Heart left ventricle (tissue), 16 donors: ENCODE measurements at regions not wholly inside any gene's neighbourhood (a gene's known extent, or its start where the extent isn't known, plus 50 kb on each side); places are given as distances from the start of the nearest gene placed in this dataset.

Source experiments
- ATAC-seq, 4 donors: fragments of 200-7000 bp; cut with Tn5 transposase; one replicate each; pipeline ENCODE4 v1.9.1; 2020 to 2022; ENCODE audit warnings: moderate library complexity in 4 of 4, mild to moderate bottlenecking in 3 of 4, moderate number of reproducible peaks in 1 of 4
- DNase-seq, 5 donors: peaks; one replicate each; pipeline ENCODE4 v3.0.0-alpha.2; 2020
- H3K27ac ChIP-seq, 12 donors: fragments of 200-600 bp; sonication (generic) in 4 of 12; one replicate each; pipeline versions ENCODE4 v1.5.0 to v1.8.0; 2016 to 2022; ENCODE audit warnings: mild to moderate bottlenecking in 2 of 12
- H3K27me3 ChIP-seq, 9 donors: fragments of 200-600 bp; sonication (generic) in 2 of 9; one replicate each; pipeline versions ENCODE4 v1.5.1 to v1.8.0; 2016 to 2022; ENCODE audit warnings: mild to moderate bottlenecking in 3 of 9
- H3K36me3 ChIP-seq, 9 donors: fragments of 200-600 bp; sonication (generic) in 2 of 9; one replicate each; pipeline versions ENCODE4 v1.5.0 to v1.8.0; 2018 to 2022; ENCODE audit warnings: mild to moderate bottlenecking in 2 of 9
- H3K4me1 ChIP-seq, 12 donors: fragments of 200-600 bp; sonication (generic) in 4 of 12; one replicate each; pipeline versions ENCODE4 v1.5.0 to v1.8.0; 2016 to 2022; ENCODE audit warnings: mild to moderate bottlenecking in 3 of 12
- H3K4me3 ChIP-seq, 12 donors: fragments of 200-600 bp; sonication (generic) in 4 of 12; one replicate each; pipeline versions ENCODE4 v1.5.0 to v1.8.0; 2017 to 2022; ENCODE audit warnings: mild to moderate bottlenecking in 9 of 12, moderate library complexity in 4 of 12
- H3K9me3 ChIP-seq, 12 donors: fragments of 200-600 bp; sonication (generic) in 4 of 12; one replicate each; pipeline versions ENCODE4 v1.5.0 to v1.8.0; 2016 to 2022; ENCODE audit warnings: mild to moderate bottlenecking in 1 of 12
- CTCF ChIP-seq, 12 donors: fragments of 200-600 bp; sonication (generic) in 4 of 12; IDR thresholded peaks; one replicate each; pipeline versions ENCODE4 v1.5.0 to v1.8.0; 2018 to 2022; ENCODE audit warnings: antibody characterized with exemption in 12 of 12, mild to moderate bottlenecking in 5 of 12
- POLR2A ChIP-seq, 2 donors: fragments of 450-650 bp; IDR thresholded peaks; one replicate each; pipeline ENCODE4 v1.6.1; 2017; ENCODE audit warnings: antibody characterized with exemption in 2 of 2, mild to moderate bottlenecking in 2 of 2, moderate library complexity in 2 of 2
- WGBS, 4 donors: extraction: QIAGEN DNeasy Blood & Tissue Kit in 2 of 4; methylation state at CpG; one replicate each; pipeline versions ENCODE4 v1.1.5 to v1.1.7; 2013 to 2018; 5-methylcytosine and 5-hydroxymethylcytosine counted together
- intact Hi-C, 10 donors: fragments of 100-400 bp; cut with DNase I; formaldehyde crosslinking; loops; one replicate each; pipeline versions ENCODE4 v1.11.1 to v1.14.2; 2022
- donor health status: ischemic (EF 13 %, LVEDD 7.1; RV severe dilation, severe dysfunction).
- donor health status: healthy with polysubstance abuse.
- donor health status: DM: no; HTN: yes; CAD: no.
- donor health status: DM: no; HTN: no; CAD: no.
- donor health status: ischemic (EF 25% LVEDD 6.9; RV normal size, moderate dysfunction).
- donor health status: ischemic (EF 25% LVEDD 5.7; RV mildly dilated, moderate dysfunction).
- donor health status: healthy.
- donor health status: DM: yes; HTN: yes; CAD: no.
- donor health status: ischemic (EF 35%, LVEDD 5.7; RV mildly dilated, moderate dysfunction).
- donor health status: nonischemic (EF 11% LVEDD 7.7; RV severe dilation, severe dysfunction).
- donor health status: DM: yes; HTN: yes; CAD: no.
- donor health status: PGD.
- donor health status: ischemic (EF 29% LVEDD 5.4; RV normal size, mild dysfunction).
- donor health status: nonischemic (EF 23%, LVEDD 6.1; RV moderate dilation, normal function).

- Histone ChIP-seq H3K27me3 (no peaks in the 10 kb centered on the region), H3K36me3 (no peaks in the 10 kb centered on the region), H3K4me3 (no peak overlapping the region), H3K4me1 (peaks cover 0 to 33% (median 18%) of the 10 kb centered on the region in 12 donors), H3K9me3 (no peaks in the 10 kb centered on the region), H3K27ac (peak overlapping the region; percentile 48 to 84 (median 69))
- ATAC-seq (peak; percentile 23 to 63 (median 40)), DNase-seq (no peak)
- WGBS, 4 donors: 39 to 52% (median 43%) methylated on average over 2 of the region's 2 CpGs
- TF ChIP-seq CTCF (IDR thresholded peaks at IDR 0.05) (no peak), POLR2A (IDR thresholded peaks at IDR 0.05) (no peak)
- intact Hi-C loops: loop anchor here in 4 of 10 donors (5.0 to 10.0 kb wide), 6 partner anchors 39 to 1111 kb away; no protein-coding TSS in a partner anchor
Measured at GRCh38 chr10:4345877-4346646, 479.9 kb upstream of the AKR1E2 start.

GRCh38 chr10:4344492-4344994 lies 481.5 kb upstream of the AKR1E2 start:
- ATAC-seq (peak; percentile 94 to 97 (median 95)), DNase-seq (peak; percentile 65 to 80 (median 65))
- H3K36me3 ChIP-seq: no peaks in the 10 kb centered on the region
- peak overlapping the region; percentile 56 to 84 (median 69) for H3K27ac ChIP-seq
- TF ChIP-seq POLR2A (IDR thresholded peaks at IDR 0.05): no peak
- TF ChIP-seq CTCF (IDR thresholded peaks at IDR 0.05): peak in 5 of 12 donors; percentile 3 to 28 (median 18)
- H3K9me3 ChIP-seq: no peaks in the 10 kb centered on the region
- peak overlapping the region in 3 of 12 donors; percentile 2 to 25 (median 22) for H3K4me3 ChIP-seq
- intact Hi-C loops: loop anchor here in 4 of 10 donors (1.0 to 10.0 kb wide), 6 partner anchors 100 to 1110 kb away; no protein-coding TSS in a partner anchor
- no peaks in the 10 kb centered on the region for H3K27me3 ChIP-seq
- H3K4me1 ChIP-seq: peaks cover 0 to 33% (median 18%) of the 10 kb centered on the region in 12 donors
- whole genome bisulfite sequencing, 4 donors: 30 to 40% (median 36%) methylated on average over 10 of the region's 10 CpGs

- Histone ChIP-seq H3K27me3 (no peaks in the 10 kb centered on the region), H3K4me1 (peaks cover 0 to 33% (median 18%) of the 10 kb centered on the region in 12 donors), H3K36me3 (no peaks in the 10 kb centered on the region), H3K4me3 (peak overlapping the region in 1 of 12 donors; percentile 22), H3K27ac (peak overlapping the region; percentile 56 to 84 (median 69)), H3K9me3 (no peaks in the 10 kb centered on the region)
- 94 to 97% (median 96%) methylated on average over 4 of the region's 4 CpGs for WGBS, 4 donors
- no peak for ATAC-seq
- no peak for TF ChIP-seq CTCF (IDR thresholded peaks at IDR 0.05)
- no peak for TF ChIP-seq POLR2A (IDR thresholded peaks at IDR 0.05)
- intact Hi-C loops: loop anchor here in 4 of 10 donors (1.0 to 10.0 kb wide), 6 partner anchors 99 to 1109 kb away; no protein-coding TSS in a partner anchor
- no peak for DNase-seq
Measured at GRCh38 chr10:4343873-4344272, 482.1 kb upstream of the AKR1E2 start.

GRCh38 chr10:4343091-4343490 lies 482.9 kb upstream of the AKR1E2 start:
- Histone ChIP-seq H3K4me3 (no peak overlapping the region), H3K4me1 (peaks cover 0 to 33% (median 18%) of the 10 kb centered on the region in 12 donors), H3K9me3 (no peaks in the 10 kb centered on the region), H3K27ac (no peak overlapping the region), H3K27me3 (no peaks in the 10 kb centered on the region), H3K36me3 (no peaks in the 10 kb centered on the region)
- intact Hi-C loops: loop anchor here in 4 of 10 donors (10.0 kb wide), 5 partner anchors 98 to 1108 kb away; no protein-coding TSS in a partner anchor
- no peak for DNase-seq
- WGBS, 4 donors: 93 to 96% (median 95%) methylated on average over 6 of the region's 6 CpGs
- ATAC-seq: no peak
- TF ChIP-seq CTCF (IDR thresholded peaks at IDR 0.05) (no peak), POLR2A (IDR thresholded peaks at IDR 0.05) (no peak)
